Keratinocyte (primary cell): ENCODE measurements at regions not wholly inside any gene's neighbourhood (a gene's known extent, or its start where the extent isn't known, plus 50 kb on each side); places are given as distances from the start of the nearest gene placed in this dataset.
"Not testable (repeated sequence)": the region's sequence is repeated elsewhere in the genome, so short reads cannot be mapped to it uniquely, and the experiment has no call there.

Experiments
- DNase-seq: peaks from one replicate; pipeline ENCODE4 v3.0.0-alpha.2; 2011; ENCODE audit warnings: low read depth, missing footprints, low spot score
- FAIRE-seq: peaks from 2 replicates; lab custom pipeline; 2011; peaks lifted over from hg19 to GRCh38; lab: Jason Lieb, UNC
- H2AFZ ChIP-seq: 2 replicates; pipeline ENCODE4 v1.6.0; 2012; ENCODE audit warnings: low read length, control low read depth, inconsistent platforms; ENCODE audit not compliant: control insufficient read depth
- H3K27ac ChIP-seq: 2 replicates; pipeline ENCODE4 v1.5.1; 2011; ENCODE audit warnings: low read length; ENCODE audit not compliant: control insufficient read depth, insufficient read depth
- H3K27me3 ChIP-seq: 3 replicates; pipeline ENCODE4 v1.6.0; 2011; ENCODE audit warnings: low read length; ENCODE audit not compliant: control insufficient read depth, insufficient read depth; ENCODE audit errors: extremely low read depth
- H3K36me3 ChIP-seq, 2 experiments: 2 replicates in 1 of 2; 3 replicates in 1 of 2; pipeline ENCODE4 v1.5.1; 2011; ENCODE audit warnings: low read length in 2 of 2, mild to moderate bottlenecking in 1 of 2; ENCODE audit not compliant: control insufficient read depth in 2 of 2, insufficient read depth in 2 of 2; ENCODE audit errors: extremely low read depth in 1 of 2
- H3K4me1 ChIP-seq: 3 replicates; pipeline ENCODE4 v1.5.1; 2011; ENCODE audit warnings: low read length; ENCODE audit not compliant: control insufficient read depth, insufficient read depth; ENCODE audit errors: extremely low read depth
- H3K4me2 ChIP-seq: 3 replicates; pipeline ENCODE4 v1.6.0; 2011; ENCODE audit warnings: low read depth, low read length; ENCODE audit not compliant: control insufficient read depth, insufficient read depth; ENCODE audit errors: extremely low read depth
- H3K4me3 ChIP-seq, 3 experiments: fragments of 200-600 bp in 1 of 3; sonication (generic) in 1 of 3; 2 replicates in 2 of 3; 3 replicates in 1 of 3; pipeline ENCODE4 v1.5.1; 2011 to 2016; ENCODE audit warnings: low read length in 3 of 3, mild to moderate bottlenecking in 3 of 3, control low read depth in 2 of 3, inconsistent platforms in 1 of 3, low read depth in 1 of 3, mixed read lengths in 1 of 3, mixed run types in 1 of 3, moderate library complexity in 1 of 3; ENCODE audit not compliant: control insufficient read depth in 2 of 3, insufficient read depth in 2 of 3; ENCODE audit errors: extremely low read depth in 1 of 3
- H3K79me2 ChIP-seq: 2 replicates; pipeline ENCODE4 v1.6.0; 2012; ENCODE audit warnings: low read length; ENCODE audit not compliant: control insufficient read depth, insufficient read depth
- H3K9ac ChIP-seq: 3 replicates; pipeline ENCODE4 v1.6.0; 2011; ENCODE audit warnings: low read length; ENCODE audit not compliant: control insufficient read depth, insufficient read depth; ENCODE audit errors: extremely low read depth
- H3K9me1 ChIP-seq: 3 replicates; pipeline ENCODE4 v1.6.0; 2011; ENCODE audit warnings: low read length; ENCODE audit not compliant: control insufficient read depth, insufficient read depth; ENCODE audit errors: extremely low read depth
- H3K9me3 ChIP-seq: 2 replicates; pipeline ENCODE4 v1.5.1; 2012; ENCODE audit warnings: low read depth, low read length; ENCODE audit not compliant: control insufficient read depth
- H4K20me1 ChIP-seq: 3 replicates; pipeline ENCODE4 v1.6.0; 2011; ENCODE audit warnings: low read length; ENCODE audit not compliant: control insufficient read depth, insufficient read depth; ENCODE audit errors: extremely low read depth
- dilution Hi-C: fragments of 300-500 bp; cut with MboI; formaldehyde crosslinking; loops from one replicate; pipeline ENCODE4 v1.7.0; 2020; ENCODE audit warnings: low sequenced_read_pairs; ENCODE audit not compliant: extremely low pct_ligation_motif_present

- FAIRE-seq, DNase-seq, H3K9ac ChIP-seq, H4K20me1 ChIP-seq, H3K9me3 ChIP-seq, H3K9me1 ChIP-seq, H3K27me3 ChIP-seq, H3K36me3 ChIP-seq, H3K79me2 ChIP-seq, H3K4me3 ChIP-seq, H3K27ac ChIP-seq, H2AFZ ChIP-seq, H3K4me1 ChIP-seq, H3K4me2 ChIP-seq, dilution Hi-C loops: not testable (repeated sequence)
These were observed 114.4 kb downstream of the KLRB1 start for GRCh38 chr12:9493325-9493724.

GRCh38 chr12:9481289-9481688, 126.4 kb downstream of the KLRB1 start:
- H2AFZ ChIP-seq, DNase-seq, H3K4me2 ChIP-seq, H4K20me1 ChIP-seq, H3K79me2 ChIP-seq, H3K27me3 ChIP-seq, H3K9me3 ChIP-seq, H3K9me1 ChIP-seq, H3K27ac ChIP-seq, H3K4me3 ChIP-seq, H3K36me3 ChIP-seq, H3K9ac ChIP-seq, H3K4me1 ChIP-seq, FAIRE-seq, dilution Hi-C loops: not testable (repeated sequence)

GRCh38 chr12:9474197-9474596, 133.5 kb downstream of the KLRB1 start:
- H3K79me2 ChIP-seq, H4K20me1 ChIP-seq, H3K9me3 ChIP-seq, dilution Hi-C loops, H3K36me3 ChIP-seq, H3K4me2 ChIP-seq, DNase-seq, H3K4me3 ChIP-seq, H3K9me1 ChIP-seq, H3K4me1 ChIP-seq, H3K9ac ChIP-seq, H3K27me3 ChIP-seq, FAIRE-seq, H2AFZ ChIP-seq, H3K27ac ChIP-seq: not testable (repeated sequence)

GRCh38 chr12:9473638-9474037, 134.1 kb downstream of the KLRB1 start:
- H3K27me3 ChIP-seq, H3K9me3 ChIP-seq, H3K4me1 ChIP-seq, H3K27ac ChIP-seq, DNase-seq, H3K36me3 ChIP-seq, H3K4me3 ChIP-seq, H3K9me1 ChIP-seq, H2AFZ ChIP-seq, H3K4me2 ChIP-seq, H3K9ac ChIP-seq, FAIRE-seq, H4K20me1 ChIP-seq, H3K79me2 ChIP-seq, dilution Hi-C loops: not testable (repeated sequence)

GRCh38 chr12:9471501-9471900, 136.2 kb downstream of the KLRB1 start:
- H3K27me3 ChIP-seq, DNase-seq, H3K79me2 ChIP-seq, H3K4me3 ChIP-seq, H3K9me1 ChIP-seq, H2AFZ ChIP-seq, FAIRE-seq, H3K36me3 ChIP-seq, H3K9ac ChIP-seq, H3K9me3 ChIP-seq, H3K4me1 ChIP-seq, H4K20me1 ChIP-seq, dilution Hi-C loops, H3K27ac ChIP-seq, H3K4me2 ChIP-seq: not testable (repeated sequence)
